ENCODE measurements at regions not wholly inside any gene's neighbourhood (a gene's known extent, or its start where the extent isn't known, plus 50 kb on each side); places are given as distances from the start of the nearest gene placed in this dataset.
"Not testable (repeated sequence)": the region's sequence is repeated elsewhere in the genome, so short reads cannot be mapped to it uniquely, and the experiment has no call there.

DNA sequence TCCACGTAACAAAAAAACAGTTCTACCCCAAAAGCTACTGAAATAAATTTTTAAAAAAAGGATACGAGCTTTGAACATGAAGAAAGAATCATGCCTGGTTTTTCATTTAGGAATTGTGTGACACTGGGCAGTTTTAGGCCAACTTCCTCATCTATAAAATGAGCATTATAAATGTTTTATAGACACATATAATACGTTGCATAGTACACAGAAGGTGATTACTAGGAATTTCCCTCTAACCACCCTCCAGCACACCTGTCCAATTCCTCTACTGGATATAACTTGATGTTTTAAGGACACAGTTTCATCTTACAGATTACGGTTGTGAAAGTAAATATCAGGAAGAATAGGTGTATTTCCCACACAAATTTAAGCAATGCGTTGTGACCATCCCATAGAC, 85.5 kb upstream of the IQCM start:
- no peak overlapping the region for H3K27ac ChIP-seq (ENCODE audit: low read length)
- ATAC-seq: no peak
- DNase-seq: no peak
- no peak overlapping the region for H3K4me3 ChIP-seq (ENCODE audit: low read length)
- WGBS: 75% methylated on average over 5 of the region's 5 CpGs
- intact Hi-C loops (cut with DNase I): no loop called here
- no peaks in the 10 kb centered on the region for H3K9me3 ChIP-seq (ENCODE audit: control insufficient read depth, low read length)
- H3K4me1 ChIP-seq (ENCODE audit: control insufficient read depth, insufficient read depth, low read length): no peaks in the 10 kb centered on the region
- H3K27me3 ChIP-seq (ENCODE audit: control insufficient read depth, insufficient read depth): no peaks in the 10 kb centered on the region

DNA sequence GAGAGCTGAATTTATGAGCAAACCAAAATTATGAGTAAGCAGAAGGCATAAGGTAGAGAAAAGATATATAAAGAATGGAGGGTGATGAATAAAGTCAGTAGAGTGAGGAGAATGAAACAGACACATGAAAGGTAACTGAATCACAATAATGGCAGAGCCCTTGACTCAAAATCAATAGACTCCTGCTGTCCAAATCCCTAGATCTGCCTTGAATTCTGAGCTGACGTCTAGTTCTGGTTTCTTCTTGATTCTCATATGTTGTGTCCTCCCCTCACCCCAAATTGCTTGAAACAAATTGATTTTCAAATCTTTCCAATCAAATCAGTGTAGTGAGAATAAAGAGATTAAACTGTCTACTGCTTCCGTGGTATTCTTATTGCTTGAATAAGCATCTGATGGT, 86.6 kb upstream of the IQCM start:
- WGBS: 46% methylated on average over 2 of the region's 2 CpGs
- no peak for ATAC-seq

DNA sequence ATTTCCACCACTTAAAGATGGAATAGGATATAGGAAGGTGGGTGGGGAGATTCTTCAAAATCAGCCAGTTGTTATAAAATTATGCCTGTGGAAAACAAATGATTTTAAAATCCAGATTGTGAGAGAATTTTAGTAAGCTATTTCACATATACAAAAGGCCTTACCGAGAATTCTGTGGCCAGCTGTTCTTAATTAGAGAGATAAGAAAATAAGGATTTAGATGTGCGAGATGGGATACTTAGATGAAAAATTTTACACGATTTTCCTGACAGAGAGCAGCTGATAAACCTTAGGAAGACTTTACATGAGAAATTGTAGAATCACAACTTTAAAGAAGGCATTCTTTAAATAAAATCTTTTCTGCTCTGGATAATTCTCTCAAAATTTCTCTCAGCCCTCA, 94.5 kb upstream of the IQCM start:
- no peak overlapping the region for H3K27ac ChIP-seq (ENCODE audit: low read length)
- DNase-seq (no peak), ATAC-seq (no peak)
- H3K4me3 ChIP-seq (ENCODE audit: low read length): no peak overlapping the region
- intact Hi-C loops (cut with DNase I): no loop called here
- WGBS: 67% methylated on average over 3 of the region's 3 CpGs
- no peaks in the 10 kb centered on the region for H3K27me3 ChIP-seq (ENCODE audit: control insufficient read depth, insufficient read depth)
- no peaks in the 10 kb centered on the region for H3K4me1 ChIP-seq (ENCODE audit: control insufficient read depth, insufficient read depth, low read length)
- H3K9me3 ChIP-seq (ENCODE audit: control insufficient read depth, low read length): no peaks in the 10 kb centered on the region

More for the DNA sequence above, 86.6 kb upstream of the IQCM start:
- no peak for DNase-seq
- Histone ChIP-seq H3K4me1 (ENCODE audit: control insufficient read depth, insufficient read depth, low read length) (no peaks in the 10 kb centered on the region), H3K27me3 (ENCODE audit: control insufficient read depth, insufficient read depth) (no peaks in the 10 kb centered on the region), H3K9me3 (ENCODE audit: control insufficient read depth, low read length) (no peaks in the 10 kb centered on the region), H3K4me3 (ENCODE audit: low read length) (no peak overlapping the region), H3K27ac (ENCODE audit: low read length) (no peak overlapping the region)
- intact Hi-C loops (cut with DNase I): no loop called here

DNA sequence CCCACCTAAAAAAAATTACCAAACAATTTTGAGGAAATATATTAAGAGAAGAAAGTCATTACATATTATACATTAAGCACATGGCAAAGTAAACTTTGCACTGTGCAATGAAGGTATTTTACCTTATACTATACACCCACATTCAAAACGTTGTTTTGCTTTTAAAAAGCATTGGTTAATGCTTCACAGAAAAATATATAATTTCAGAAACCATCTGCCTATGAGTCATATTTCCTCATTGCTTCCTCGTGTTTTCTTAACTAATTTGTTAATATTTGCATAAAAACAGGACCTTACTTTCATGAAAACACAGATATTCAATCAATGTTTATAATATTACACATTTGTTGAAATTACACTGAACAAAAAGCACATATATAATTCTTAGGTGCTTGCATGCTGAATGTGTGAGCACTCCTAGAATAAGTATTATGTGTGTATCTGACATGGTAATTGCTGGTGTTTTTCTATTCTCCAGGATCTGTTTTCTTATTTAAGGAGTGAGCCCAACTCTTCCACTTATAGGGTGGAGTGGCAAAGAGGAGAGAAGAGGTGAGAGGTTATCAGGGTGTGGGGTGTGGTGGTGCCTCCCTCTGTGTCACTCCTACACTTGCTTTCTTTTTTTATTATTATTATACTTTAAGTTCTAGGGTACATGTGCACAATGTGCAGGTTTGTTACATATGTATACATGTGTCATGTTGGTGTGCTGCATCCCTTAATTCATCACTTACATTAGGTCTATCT, 95.1 kb upstream of the IQCM start:
- ATAC-seq (no peak), DNase-seq (no peak)
- Histone ChIP-seq H3K4me3 (ENCODE audit: low read length) (no peak overlapping the region), H3K9me3 (ENCODE audit: control insufficient read depth, low read length) (no peaks in the 10 kb centered on the region), H3K27me3 (ENCODE audit: control insufficient read depth, insufficient read depth) (no peaks in the 10 kb centered on the region), H3K4me1 (ENCODE audit: control insufficient read depth, insufficient read depth, low read length) (no peaks in the 10 kb centered on the region), H3K27ac (ENCODE audit: low read length) (no peak overlapping the region)
- WGBS: 40% methylated on average over 2 of the region's 2 CpGs
- intact Hi-C loops (cut with DNase I): no loop called here

DNA sequence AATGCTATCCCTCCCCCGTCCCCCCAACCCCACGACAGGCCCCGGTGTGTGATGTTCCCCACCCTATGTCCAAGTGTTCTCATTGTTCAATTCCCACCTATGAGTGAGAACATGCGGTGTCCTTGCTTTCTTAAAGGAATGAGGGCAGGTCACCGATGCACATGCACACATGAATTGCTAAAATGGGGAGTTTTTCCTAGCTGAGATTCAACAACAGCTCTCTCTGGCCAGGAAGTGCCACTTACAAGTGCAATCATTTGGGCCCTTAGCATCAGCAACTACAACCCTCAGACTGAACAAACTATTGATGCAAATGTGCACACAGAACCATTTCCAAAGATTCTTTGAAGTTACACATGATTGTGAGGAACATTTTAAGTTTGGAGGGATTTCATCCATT, 95.7 kb upstream of the IQCM start:
- 84% methylated on average over 5 of the region's 5 CpGs for WGBS
- H3K9me3 ChIP-seq (ENCODE audit: control insufficient read depth, low read length): no peaks in the 10 kb centered on the region
- intact Hi-C loops (cut with DNase I): no loop called here
- no peaks in the 10 kb centered on the region for H3K27me3 ChIP-seq (ENCODE audit: control insufficient read depth, insufficient read depth)
- DNase-seq (no peak), ATAC-seq (no peak)
- no peak overlapping the region for H3K4me3 ChIP-seq (ENCODE audit: low read length)
- no peak overlapping the region for H3K27ac ChIP-seq (ENCODE audit: low read length)
- no peaks in the 10 kb centered on the region for H3K4me1 ChIP-seq (ENCODE audit: control insufficient read depth, insufficient read depth, low read length)

DNA sequence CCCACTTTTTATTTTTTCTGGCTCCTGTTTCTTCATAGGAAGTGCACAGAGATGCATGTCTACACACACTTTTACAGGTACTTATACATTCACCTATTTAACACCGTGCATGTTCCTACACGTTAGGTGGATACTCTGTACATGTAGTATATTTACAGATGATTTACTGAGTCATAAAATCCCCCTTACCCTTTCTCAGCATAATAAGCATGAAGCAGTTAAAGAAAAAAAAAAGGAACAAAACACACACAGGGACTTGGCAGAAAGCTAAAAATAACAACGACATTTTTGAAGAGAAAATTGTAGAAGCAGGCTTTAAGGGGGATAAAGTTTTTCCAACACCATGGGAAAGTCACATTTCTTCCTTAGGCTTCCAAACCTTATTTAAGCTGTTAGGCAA, 96.4 kb upstream of the IQCM start:
- Histone ChIP-seq H3K4me1 (ENCODE audit: control insufficient read depth, insufficient read depth, low read length) (no peaks in the 10 kb centered on the region), H3K4me3 (ENCODE audit: low read length) (no peak overlapping the region), H3K27ac (ENCODE audit: low read length) (no peak overlapping the region), H3K27me3 (ENCODE audit: control insufficient read depth, insufficient read depth) (no peaks in the 10 kb centered on the region), H3K9me3 (ENCODE audit: control insufficient read depth, low read length) (no peaks in the 10 kb centered on the region)
- DNase-seq: no peak
- WGBS: 33% methylated on average over 3 of the region's 3 CpGs
- ATAC-seq: no peak
- intact Hi-C loops (cut with DNase I): no loop called here

DNA sequence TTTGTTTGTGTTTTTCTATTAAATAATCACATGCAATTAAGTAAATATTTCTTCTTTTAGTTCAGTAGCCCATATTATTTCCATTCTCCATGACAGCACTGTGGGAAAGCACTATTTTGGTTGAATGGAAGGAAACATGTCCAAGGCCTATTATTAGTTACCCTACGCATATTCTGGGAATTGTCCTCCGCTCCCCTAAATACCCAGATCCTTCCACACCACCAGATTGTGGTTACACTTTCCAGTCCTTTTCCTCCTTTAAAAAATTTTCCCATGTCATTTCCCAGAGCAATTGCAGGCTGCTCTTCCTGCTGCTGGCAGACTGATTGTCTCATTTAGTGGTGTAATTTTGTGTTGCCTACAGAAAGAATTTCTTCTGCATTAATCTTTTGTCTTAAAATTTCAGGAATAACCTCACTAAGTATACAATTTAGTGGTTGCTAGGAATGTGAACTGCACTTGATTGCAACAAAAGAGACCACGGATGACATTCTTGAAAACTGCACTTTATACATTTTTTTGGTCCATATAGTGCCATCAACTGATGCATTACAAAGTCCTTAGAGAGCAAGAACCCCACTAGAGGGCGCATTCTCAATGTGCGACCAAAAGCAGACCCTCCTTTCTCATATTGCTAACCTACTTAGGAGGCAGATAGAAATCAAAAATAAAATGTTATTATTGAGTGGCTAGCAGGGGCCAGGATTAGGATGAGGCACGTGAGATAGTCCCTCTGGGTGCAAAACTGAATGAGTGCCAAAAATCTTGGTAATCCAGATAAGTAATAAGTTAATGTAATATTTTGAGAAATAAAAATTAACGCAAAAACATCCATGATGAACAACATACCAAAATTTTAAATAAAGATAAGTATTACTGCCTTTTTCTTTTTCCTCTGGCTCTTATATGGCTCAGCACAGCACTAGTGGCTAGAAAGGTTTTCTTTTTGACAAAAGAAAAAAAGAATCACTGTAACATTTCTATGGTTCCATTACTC, 98.8 kb upstream of the IQCM start:
- Histone ChIP-seq H3K4me1 (ENCODE audit: control insufficient read depth, insufficient read depth, low read length) (no peaks in the 10 kb centered on the region), H3K27ac (ENCODE audit: low read length) (no peak overlapping the region), H3K9me3 (ENCODE audit: control insufficient read depth, low read length) (no peaks in the 10 kb centered on the region), H3K4me3 (ENCODE audit: low read length) (no peak overlapping the region), H3K27me3 (ENCODE audit: control insufficient read depth, insufficient read depth) (no peaks in the 10 kb centered on the region)
- WGBS: 38% methylated on average over 7 of the region's 7 CpGs
- intact Hi-C loops (cut with DNase I): no loop called here
- DNase-seq: no peak
- no peak for ATAC-seq

DNA sequence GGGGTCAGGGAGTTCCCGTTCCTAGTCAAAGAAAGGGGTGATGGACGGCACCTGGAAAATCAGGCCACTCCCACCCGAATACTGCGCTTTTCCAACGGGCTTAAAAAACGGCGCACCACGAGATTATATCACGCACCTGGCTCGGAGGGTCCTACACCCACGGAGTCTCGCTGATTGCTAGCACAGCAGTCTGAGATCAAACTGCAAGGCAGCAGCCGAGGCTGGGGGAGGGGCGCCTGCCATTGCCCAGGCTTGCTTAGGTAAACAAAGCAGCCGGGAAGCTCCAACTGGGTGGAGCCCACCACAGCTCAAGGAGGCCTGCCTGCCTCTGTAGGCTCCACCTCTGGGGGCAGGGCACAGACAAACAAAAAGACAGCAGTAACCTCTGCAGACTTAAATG, 100.1 kb upstream of the IQCM start:
- H3K27ac ChIP-seq (ENCODE audit: low read length); DNase-seq; ATAC-seq; intact Hi-C loops (cut with DNase I); H3K4me1 ChIP-seq (ENCODE audit: control insufficient read depth, insufficient read depth, low read length); H3K4me3 ChIP-seq (ENCODE audit: low read length); H3K9me3 ChIP-seq (ENCODE audit: control insufficient read depth, low read length); H3K27me3 ChIP-seq (ENCODE audit: control insufficient read depth, insufficient read depth): not testable (repeated sequence)
- WGBS: 82% methylated on average over 15 of the region's 15 CpGs

DNA sequence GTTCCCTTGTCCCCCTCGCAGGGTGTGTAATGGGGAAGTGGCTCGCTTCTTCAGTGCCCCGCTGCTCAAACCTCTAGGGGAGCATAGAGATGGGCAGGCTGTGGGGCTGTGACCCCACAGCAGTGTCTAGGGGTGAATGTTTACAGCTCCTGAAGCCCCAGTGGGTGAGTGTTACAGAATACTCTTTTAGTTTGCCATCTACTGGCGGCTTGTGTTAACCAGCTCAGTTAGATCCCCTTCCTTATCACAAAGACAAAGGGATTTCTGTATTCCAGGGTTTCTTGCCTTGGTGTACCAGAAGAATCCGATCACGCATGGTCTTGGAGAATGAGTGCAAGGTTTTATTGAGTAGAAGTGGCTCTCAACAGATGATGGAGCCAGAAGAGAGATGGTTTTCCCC, 108.1 kb upstream of the IQCM start:
- no peak overlapping the region for H3K27ac ChIP-seq (ENCODE audit: low read length)
- H3K27me3 ChIP-seq (ENCODE audit: control insufficient read depth, insufficient read depth): no peaks in the 10 kb centered on the region
- no peak overlapping the region for H3K4me3 ChIP-seq (ENCODE audit: low read length)
- ATAC-seq (no peak), DNase-seq (no peak)
- H3K9me3 ChIP-seq (ENCODE audit: control insufficient read depth, low read length): no peaks in the 10 kb centered on the region
- WGBS: 81% methylated on average over 6 of the region's 6 CpGs
- H3K4me1 ChIP-seq (ENCODE audit: control insufficient read depth, insufficient read depth, low read length): no peaks in the 10 kb centered on the region
- intact Hi-C loops (cut with DNase I): no loop called here

DNA sequence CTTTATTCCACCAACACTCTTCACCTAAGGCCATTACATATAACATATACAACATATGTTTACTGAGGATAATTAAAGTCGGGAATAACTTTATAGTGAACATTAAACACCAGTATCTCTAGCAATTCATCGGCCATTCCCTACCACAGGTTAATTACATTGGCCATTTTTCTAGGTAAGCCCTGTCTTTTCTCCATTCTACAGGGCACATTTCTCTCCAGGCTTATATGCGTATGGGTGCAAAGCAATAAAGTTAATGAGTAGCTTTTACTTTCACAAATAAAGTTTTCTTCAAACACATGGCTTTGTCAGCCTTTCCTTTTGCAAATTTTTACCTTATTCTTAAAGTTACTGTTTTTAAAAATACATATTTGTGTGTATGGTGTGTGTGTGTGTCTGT, 111.9 kb upstream of the IQCM start:
- ATAC-seq: no peak

DNA sequence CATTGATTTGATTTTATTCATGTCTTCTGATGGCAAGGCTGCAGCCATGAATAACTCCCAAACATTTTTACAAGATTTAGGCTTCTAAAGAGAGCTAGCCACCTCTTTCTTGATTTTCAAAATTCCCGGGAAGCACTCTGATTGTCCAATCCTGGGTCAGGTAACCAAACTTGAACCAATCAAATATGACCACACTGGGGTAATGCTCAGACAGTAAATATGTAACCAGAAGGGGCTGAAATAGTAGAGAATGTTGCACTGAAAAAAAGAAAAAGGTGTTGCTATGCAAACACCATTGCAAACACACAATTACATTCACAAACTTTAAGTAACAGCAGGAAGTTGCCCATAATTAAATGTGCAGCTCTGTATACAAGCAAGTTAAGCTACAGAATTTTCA, 112.9 kb upstream of the IQCM start:
- H3K27ac ChIP-seq (ENCODE audit: low read length): no peak overlapping the region
- H3K4me1 ChIP-seq (ENCODE audit: control insufficient read depth, insufficient read depth, low read length): no peaks in the 10 kb centered on the region
- intact Hi-C loops (cut with DNase I): no loop called here
- H3K4me3 ChIP-seq (ENCODE audit: low read length): no peak overlapping the region
- H3K27me3 ChIP-seq (ENCODE audit: control insufficient read depth, insufficient read depth): no peaks in the 10 kb centered on the region
- 93% methylated on average over 1 of the region's 1 CpG for WGBS
- DNase-seq (no peak), ATAC-seq (no peak)
- H3K9me3 ChIP-seq (ENCODE audit: control insufficient read depth, low read length): no peaks in the 10 kb centered on the region

More for the DNA sequence above, 111.9 kb upstream of the IQCM start:
- Histone ChIP-seq H3K27ac (ENCODE audit: low read length) (no peak overlapping the region), H3K4me1 (ENCODE audit: control insufficient read depth, insufficient read depth, low read length) (no peaks in the 10 kb centered on the region), H3K9me3 (ENCODE audit: control insufficient read depth, low read length) (no peaks in the 10 kb centered on the region), H3K27me3 (ENCODE audit: control insufficient read depth, insufficient read depth) (no peaks in the 10 kb centered on the region), H3K4me3 (ENCODE audit: low read length) (no peak overlapping the region)
- DNase-seq: no peak
- intact Hi-C loops (cut with DNase I): no loop called here
- WGBS: 80% methylated on average over 3 of the region's 3 CpGs

Measured in right cardiac atrium (tissue), 5 donors.